HG03439 (cell line): ENCODE measurements at regions not wholly inside any gene's neighbourhood (a gene's known extent, or its start where the extent isn't known, plus 50 kb on each side); places are given as distances from the start of the nearest gene placed in this dataset.
"Not testable (repeated sequence)": the region's sequence is repeated elsewhere in the genome, so short reads cannot be mapped to it uniquely, and the experiment has no call there.

ENCODE experiments used
- ATAC-seq: cut with Tn5 transposase; IDR thresholded peaks from one replicate; pipeline ENCODE4 v1.9.1; 2021; ENCODE audit warnings: mild to moderate bottlenecking, moderate library complexity; ENCODE audit not compliant: unreplicated experiment

DNA sequence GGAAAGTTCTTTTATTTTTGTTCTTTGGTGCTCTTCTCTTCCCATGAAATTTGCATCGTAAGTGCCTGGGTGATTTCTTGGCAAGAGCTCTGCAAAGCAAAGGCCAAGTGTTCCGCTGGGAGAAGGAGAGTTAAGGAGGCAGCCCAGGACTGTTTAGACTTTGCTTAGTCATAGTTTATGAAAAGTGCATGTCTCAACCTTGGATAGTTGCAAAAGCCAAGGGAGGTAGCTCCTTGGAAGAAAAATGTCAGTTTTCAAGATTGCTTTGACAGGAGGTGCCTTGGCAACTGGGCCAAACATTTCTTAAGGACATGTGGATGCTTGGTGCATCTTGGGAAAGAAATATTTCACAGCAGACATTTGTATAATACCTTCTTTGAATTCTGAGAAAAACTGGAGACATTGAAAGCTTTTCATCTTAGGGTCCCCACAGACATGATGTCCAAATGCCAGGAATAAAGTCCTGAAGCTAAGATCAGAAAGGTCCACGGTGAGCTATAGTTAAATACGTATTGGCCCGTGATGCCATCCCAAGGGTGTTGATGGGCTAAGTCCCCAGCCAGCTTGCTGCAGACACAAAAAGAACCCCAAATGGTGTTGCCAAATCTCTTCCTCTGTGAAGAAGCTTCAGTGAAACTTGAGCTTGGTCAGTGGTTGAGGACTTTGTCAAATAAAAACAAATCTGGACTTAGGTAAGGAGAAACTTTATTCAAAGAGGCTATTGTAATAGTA is 96.3 kb upstream of the THUMPD2 start:
- ATAC-seq = no peak

DNA sequence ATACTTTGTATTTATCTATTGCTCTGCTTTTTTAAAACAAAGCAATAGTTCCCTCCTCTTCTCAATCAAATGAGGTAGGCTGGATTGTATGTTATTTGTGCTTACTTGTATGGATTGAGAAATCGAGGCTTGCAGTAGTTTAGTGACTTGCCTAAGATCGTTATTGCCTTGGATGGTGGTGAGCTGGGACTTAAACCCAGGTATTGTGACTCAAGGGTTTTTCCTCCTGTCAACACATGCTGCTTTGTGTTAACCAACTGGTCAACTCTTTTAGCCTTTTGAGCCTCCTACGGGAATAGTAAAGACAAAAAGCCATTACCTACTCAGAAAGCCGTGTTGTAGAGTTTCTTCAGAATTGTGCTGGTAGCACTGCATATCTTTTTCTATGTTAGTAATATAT is 95.2 kb upstream of the THUMPD2 start:
- no peak for ATAC-seq

DNA sequence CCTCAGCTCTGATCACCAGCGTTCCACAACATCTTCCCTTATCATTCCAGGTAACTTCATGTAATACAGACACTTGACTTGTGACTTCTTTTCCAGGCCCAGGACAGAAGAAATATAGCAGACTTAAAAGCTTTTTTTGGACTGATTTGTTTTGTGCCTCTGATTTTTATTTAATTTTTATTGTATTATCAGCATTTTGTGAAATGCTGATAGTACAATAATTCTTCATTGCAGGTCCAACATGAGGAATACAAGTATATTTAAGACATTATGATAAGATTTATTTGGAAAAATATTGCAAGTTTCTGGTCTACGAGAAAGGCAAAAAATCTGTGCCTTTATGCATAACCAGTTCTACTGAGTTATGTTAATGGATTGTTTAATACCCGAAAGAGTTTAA is 94.5 kb upstream of the THUMPD2 start:
- no peak for ATAC-seq

DNA sequence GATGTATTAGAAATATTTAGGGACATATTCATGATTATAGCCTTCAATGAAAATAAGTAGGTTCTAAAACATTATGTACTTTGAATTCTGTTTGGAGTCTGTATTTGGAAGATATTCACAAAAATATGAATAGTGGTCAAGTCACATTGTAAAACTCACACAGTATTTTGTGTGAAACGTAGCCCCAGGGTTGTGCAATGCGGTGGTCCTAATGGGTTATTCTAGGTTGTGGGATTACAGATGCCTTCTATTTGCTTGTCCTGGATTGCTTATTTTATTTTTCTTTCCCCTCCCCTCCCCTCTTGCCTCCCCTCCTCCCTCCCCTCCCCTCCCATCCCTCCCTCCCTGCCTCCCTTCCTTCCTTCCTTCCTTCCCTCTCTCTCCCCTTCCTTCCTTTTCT is 93.7 kb upstream of the THUMPD2 start:
- no peak for ATAC-seq

DNA sequence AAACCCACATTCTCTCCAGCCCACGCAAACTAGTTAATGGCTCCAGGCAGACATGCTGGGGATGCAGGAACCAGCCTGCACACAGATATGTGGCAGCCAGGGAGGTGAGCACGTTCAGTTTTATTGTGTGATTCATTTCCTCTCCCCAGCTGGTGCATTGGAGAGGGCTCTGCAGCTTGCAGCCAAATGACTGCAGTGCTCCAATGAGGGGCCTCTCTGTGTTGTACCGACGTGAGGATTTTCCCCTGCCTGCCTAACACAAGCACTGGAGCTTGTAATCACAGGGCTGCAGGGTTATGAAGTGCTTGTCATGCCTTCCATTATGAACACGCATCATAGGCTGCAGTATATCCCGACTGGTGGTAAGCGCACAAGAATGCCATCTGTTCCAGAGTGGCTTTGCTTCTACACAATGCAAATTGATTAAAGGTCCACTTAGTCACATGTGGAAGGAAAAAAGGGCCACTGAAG is 92.3 kb upstream of the THUMPD2 start:
- no peak for ATAC-seq

DNA sequence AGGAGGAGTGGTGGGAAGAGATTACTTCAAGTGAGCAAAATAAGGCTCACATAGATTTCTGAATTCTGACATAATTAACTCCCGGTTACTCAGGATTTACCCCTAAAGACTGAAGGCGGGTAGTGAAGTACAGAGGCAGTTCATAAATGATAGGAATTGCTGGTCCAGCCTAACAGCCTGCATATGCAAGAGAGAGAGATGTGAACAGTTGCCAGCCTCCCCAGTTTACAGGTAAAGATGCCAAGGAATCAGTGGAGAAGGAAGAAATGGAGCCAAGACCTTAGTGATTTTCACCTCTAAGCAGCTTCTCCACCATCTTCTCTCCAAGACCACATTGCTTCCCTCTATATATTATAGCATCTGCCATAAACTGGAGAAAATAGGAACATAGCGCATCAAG is 91.8 kb upstream of the THUMPD2 start:
- no peak for ATAC-seq

DNA sequence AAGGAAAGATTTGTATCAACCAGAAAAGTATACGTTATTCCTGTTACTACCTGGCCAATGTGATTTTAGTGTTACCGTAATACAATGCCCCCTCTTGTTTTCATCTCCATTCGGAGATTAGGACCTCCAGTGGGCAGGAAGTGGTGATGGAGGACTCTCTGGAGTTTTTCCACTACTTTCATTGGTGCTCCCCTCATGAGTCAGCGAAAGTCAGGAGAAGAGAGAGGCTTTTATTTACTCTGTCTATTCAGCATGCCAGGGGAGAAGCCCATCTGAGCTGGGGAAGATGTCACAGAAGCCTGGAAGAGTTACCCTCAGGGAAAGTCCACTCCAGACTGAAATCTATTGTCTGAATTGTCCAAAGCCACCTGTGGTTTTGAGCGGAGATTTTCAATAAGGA is 88.2 kb upstream of the THUMPD2 start:
- no peak for ATAC-seq

DNA sequence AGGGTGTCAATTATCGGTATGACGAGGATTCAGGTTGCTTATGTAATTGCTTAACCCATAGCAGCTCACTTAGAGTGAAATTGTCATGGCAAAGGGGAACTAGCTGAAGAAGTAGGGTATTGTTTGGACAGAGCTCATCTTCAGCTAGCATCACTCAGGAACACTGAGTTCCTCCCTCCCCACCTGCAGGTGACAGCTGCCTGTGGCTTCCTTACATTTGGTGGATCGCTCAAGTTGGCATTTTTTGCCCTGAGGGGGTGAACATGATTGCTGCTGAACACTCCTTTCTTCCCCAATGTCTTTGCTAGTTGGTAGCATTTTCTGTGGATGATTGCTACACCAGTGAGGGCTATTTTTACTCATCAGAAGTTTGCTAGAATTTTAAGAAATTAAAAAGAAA is 86.7 kb upstream of the THUMPD2 start:
- no peak for ATAC-seq

DNA sequence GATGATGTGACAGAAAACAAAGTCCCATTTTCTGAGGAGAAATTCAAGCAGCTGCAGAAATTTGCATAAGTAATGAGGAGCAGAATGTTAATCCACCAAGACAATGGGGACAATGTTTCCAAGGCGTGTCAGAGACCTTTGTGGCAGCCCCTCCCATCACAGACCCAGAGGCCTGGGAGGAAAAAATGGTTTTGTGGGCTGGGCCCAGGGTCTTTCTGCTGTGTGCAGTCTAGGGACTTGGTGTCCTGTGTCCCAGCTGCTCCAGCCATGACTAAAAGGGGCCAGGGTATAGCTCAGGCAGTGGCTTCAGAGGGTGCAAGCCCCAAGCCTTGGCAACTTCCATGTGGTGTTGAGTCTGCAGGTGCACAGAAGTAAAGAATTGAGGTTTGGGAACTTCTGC is 84.6 kb upstream of the THUMPD2 start:
- not testable (repeated sequence) for ATAC-seq

DNA sequence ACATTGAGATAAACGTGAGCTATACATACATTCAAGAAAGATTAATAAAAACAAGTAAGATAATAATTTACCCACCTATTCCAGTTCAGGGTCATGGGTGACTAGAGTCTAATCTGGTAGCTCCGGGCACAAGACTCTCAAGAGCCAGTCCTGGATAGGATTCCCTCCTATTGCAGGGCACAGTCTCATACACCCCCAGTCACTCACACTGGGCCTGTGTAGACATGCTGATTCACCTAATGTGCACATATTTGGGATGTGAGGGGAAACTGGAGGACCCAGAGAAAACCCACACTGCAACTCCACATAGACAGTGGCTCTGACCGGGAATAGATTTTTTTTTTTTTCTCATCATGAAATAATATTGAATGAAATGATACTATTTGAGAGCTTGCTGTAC is 81.5 kb upstream of the THUMPD2 start:
- ATAC-seq = no peak

DNA sequence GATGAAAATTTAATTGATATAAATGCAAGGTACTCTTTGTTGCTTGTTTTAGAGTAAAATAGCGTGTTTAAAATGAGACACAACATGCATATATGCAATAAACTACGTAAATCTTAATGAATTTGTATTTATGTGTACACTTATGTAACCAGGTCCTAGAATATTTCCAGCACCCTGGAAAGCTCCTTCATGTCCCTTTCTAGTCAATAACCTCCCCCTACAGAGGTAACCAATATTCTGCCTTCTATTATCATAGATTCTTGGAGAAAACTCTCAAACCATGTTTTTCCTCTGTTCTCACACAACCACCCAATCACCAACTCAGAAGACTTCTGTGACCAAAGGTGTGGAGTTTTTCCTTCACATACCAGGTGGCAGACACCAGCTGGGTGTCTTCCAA is 79.6 kb upstream of the THUMPD2 start:
- no peak for ATAC-seq

DNA sequence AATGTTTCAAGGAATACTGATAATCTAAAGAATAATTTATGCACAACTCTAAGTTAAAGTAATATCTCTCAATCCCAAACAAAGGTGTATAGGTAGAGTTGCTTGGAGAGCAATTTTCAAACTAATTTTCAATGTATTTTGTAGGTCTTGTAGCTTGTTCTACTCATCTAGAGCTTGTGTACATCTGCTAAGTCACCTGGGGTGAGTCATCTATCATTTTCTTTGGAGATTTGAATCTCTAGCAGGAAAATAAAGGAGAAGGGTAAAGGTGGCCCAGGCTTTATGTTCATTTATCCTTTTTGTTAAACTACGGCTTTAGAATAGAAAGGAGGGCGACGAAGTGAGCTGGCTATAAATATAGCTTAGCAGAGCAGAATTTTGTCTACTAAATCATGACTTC is 76.8 kb upstream of the THUMPD2 start:
- no peak for ATAC-seq

DNA sequence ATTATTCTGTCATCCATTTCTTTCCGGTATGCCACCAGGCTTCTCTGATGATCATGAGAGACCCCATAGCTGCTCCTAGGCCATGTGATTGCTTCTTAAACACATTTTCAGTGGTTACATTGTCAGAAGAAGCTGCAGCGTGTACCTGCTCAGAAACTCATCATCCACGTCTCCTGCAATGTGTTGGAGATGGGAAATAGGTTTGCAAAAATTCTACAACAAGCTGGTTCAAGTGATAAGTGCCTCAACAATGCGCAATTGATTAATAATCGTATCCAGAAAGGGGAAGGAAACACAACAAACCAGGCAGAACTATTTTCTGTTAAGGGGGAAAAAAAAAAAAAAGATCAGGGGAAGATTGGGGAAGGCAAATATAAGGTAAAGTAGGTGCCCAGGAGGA is 75.7 kb upstream of the THUMPD2 start:
- ATAC-seq = no peak

DNA sequence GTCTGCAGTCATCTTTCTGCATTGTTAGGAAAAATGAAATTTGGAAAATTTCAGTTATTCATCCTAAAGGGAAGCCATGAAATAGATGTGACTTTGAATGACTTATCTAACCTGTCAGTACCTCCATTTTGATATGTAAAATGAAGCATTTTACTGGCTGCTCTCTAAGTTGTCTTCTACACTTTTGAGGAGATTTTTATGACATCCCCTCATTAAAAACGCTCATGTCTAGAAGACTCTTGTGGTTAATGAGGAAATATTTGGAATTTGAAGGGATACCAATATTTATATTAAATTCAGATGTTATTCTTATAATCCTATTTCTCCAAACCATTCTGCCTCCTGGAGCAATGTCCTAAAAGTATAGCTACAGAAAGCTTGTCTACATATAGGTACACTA is 73.8 kb upstream of the THUMPD2 start:
- no peak for ATAC-seq

DNA sequence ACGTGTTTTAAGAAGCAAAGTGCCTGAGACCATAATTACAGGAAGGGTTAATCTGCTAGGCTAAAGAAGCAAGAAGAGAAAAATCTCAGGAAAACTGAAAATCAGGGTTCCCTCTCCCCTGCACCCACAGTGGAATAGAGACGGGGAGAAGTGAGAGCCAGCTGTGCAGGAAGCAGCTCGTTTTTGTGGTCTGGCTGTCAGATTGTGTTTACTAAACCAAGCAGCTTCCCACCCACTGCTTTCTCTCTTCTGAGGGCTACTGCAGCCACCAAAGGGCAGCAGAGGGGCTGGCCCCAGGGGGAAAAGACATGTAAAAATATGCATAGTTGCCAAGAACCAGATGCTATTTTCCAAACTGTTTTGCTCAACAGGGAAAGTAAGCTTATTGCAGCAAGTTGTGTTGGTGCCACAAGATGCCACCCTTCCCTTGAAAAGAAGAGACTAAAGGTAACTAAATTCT is 72.6 kb upstream of the THUMPD2 start:
- ATAC-seq = peak; percentile 88

DNA sequence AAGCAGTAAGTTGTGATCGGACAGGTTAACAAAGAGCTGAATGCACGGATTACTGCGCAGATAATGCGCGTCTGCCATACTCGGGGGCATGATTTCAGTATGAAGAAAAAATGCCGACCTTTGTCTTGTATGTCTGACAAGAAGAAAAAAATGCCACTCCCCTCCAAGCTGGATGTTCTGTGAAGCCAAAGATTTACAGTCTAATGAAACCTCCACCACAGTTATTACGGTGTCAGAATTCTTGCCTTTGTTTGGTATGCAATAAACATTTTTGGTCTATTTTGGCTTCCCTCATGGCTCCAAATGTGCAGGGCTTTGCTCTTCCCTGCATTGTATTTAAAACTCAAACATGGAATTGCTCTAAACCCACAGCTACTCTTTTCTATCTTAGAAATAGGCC is 72.2 kb upstream of the THUMPD2 start:
- peak; percentile 22 for ATAC-seq

DNA sequence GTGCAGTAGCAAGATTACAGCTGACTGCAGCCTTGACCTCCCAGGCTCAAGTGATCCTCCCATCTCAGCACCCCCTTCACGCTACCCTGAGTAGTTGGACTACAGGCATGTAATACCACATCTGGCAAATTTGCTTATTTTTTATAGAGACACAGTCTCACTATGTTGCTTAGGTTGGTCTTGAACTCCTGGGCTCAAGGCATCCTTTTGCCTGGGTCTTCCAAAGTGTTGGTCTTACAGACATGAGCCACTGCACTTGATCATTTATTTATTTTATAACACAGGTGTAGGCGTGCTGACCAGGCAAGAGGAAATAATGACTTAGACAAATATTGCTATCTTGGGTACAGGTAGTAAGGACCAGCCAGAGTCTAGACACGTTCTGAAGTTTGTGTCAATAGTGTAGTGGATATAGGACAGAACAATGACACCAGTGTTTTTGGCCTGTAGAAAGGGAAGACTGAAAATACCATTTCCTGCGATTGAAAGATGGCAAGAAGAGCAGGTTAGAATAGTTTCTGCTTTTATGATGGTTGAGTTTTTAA is 71.0 kb upstream of the THUMPD2 start:
- no peak for ATAC-seq

DNA sequence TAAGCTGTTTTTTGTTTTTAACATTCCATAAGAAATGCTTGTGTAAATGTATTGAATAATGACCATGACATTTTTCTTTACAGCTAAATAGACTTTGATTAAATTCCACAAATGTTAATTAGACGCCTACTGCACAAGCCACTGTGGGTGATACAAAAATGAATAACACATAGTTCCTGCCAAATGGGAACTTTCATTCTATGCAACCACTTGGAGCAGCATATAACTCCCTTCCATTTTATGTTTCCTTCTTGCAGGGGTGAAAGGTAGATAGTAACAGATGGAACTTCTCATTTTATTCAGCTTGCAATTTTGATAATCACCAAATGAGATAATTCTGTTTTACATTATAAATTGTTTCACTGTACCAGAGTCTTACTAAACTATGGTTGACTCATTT is 70.0 kb upstream of the THUMPD2 start:
- ATAC-seq = no peak

DNA sequence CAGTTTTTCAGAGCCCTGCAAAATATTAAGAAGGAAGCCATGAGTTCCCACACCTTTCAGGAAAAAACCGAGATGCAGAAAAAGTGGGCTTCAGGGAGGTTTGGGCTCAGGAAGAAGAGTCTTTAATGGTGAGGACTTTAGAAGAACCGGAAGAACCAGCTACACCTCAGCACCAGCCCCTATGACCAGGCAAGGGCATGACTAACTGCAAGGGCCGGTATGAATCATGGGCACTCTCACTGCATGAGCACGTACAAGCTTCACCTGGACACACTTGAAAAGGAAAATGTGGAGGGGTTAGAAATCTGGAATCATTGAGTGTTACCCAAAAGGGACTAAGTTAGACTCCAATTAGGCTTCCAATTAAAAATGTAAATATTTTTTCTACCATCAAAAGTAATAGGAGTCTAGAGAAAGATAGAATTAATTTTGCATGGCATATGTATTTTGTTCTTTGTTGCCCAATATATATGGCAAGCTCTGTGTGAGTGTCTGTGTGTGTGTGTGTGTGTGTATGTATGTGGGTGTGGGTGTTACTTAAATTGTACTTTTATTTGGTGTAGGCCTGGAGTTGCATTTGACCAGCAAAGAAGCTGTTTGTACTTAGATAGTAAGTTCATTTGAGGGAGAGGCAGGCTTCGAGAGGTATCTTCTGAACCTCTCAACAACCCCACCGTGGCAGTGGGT is 66.5 kb upstream of the THUMPD2 start:
- ATAC-seq = no peak

DNA sequence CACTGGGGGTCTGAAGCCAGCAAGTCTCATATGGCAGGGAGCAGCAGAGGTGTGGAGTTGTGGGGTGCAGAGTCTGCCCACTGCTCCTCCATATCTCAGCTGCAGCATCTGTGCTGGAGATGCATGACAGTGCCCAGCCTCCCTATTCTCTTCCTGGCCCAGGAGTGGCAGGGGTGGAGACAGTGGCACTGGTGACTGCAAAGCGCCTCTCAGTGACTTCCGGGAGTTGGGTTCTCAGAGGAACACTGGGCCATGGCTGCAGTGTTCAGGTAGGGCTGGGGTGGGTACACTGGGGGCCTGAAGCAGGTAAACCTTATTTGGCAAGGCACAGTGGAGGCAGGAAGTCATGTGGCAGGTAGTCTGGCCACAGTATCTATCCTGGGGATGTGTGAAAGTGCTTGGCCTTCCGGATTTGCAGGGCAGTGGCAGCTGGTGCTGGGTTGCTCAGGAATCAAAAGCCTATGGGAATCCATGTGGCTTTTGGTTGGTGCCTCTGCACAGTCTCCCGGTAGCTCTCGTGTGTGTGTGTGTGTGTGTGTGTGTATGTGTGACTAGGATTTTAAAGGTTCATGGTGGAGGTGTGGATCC is 60.3 kb upstream of the THUMPD2 start:
- no peak for ATAC-seq

DNA sequence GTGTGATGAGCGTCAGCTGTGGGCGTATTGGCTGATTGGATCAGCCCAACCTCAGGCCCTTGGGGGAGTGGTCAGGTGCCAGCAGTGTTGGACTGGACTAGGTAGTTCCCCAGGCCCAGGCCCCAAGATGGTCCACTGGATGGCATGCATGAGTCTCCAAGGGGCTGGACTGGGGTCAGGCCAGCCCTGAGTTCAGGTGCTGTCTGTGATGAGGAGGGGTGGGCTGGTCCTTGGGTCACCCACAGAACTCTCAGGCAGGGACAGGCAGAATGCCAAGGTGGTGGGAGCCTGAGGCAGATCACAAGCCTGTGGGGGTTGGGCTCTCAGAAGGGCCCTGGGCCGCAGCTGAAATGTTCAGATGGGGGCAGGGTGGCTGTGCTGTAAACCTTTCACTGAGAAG is 59.5 kb upstream of the THUMPD2 start:
- ATAC-seq = no peak
